ENCODE measurements at regions not wholly inside any gene's neighbourhood (a gene's known extent, or its start where the extent isn't known, plus 50 kb on each side); places are given as distances from the start of the nearest gene placed in this dataset.
"Not testable (repeated sequence)": the region's sequence is repeated elsewhere in the genome, so short reads cannot be mapped to it uniquely, and the experiment has no call there.

- no peak for DNase-seq
These were observed 137.1 kb upstream of the CCDC150 start for GRCh38 chr2:196502386-196502785.

GRCh38 chr2:196503398-196503797, 136.1 kb upstream of the CCDC150 start:
- DNase-seq, result no peak

GRCh38 chr2:196504788-196505187, 134.7 kb upstream of the CCDC150 start:
- DNase-seq, result no peak

GRCh38 chr2:196510246-196510645, 129.3 kb upstream of the CCDC150 start:
- no peak for DNase-seq

- DNase-seq, result no peak
These were observed 128.0 kb upstream of the CCDC150 start for GRCh38 chr2:196511258-196512168.

- DNase-seq, result no peak
These were observed 125.6 kb upstream of the CCDC150 start for GRCh38 chr2:196513796-196514526.

GRCh38 chr2:196514641-196515040, 124.9 kb upstream of the CCDC150 start:
- DNase-seq, result no peak

- DNase-seq, result peak; percentile 71
These were observed 124.5 kb upstream of the CCDC150 start for GRCh38 chr2:196515051-196515450.

- DNase-seq, result no peak
These were observed 123.9 kb upstream of the CCDC150 start for GRCh38 chr2:196515608-196516007.

- DNase-seq, result no peak
These were observed 123.0 kb upstream of the CCDC150 start for GRCh38 chr2:196516564-196516963.

GRCh38 chr2:196520605-196521004, 118.9 kb upstream of the CCDC150 start:
- DNase-seq, result no peak

- not testable (repeated sequence) for DNase-seq
These were observed 112.4 kb upstream of the CCDC150 start for GRCh38 chr2:196526981-196527725.

GRCh38 chr2:196528486-196529223, 110.9 kb upstream of the CCDC150 start:
- no peak for DNase-seq

GRCh38 chr2:196530910-196531309, 108.6 kb upstream of the CCDC150 start:
- DNase-seq, result no peak

GRCh38 chr2:196533772-196534397, 105.6 kb upstream of the CCDC150 start:
- no peak for DNase-seq

GRCh38 chr2:196534495-196534894, 105.0 kb upstream of the CCDC150 start:
- DNase-seq, result no peak

GRCh38 chr2:196535061-196535460, 104.5 kb upstream of the CCDC150 start:
- DNase-seq, result no peak

GRCh38 chr2:196535742-196536141, 103.8 kb upstream of the CCDC150 start:
- no peak for DNase-seq

GRCh38 chr2:196537311-196537710, 102.2 kb upstream of the CCDC150 start:
- DNase-seq, result no peak

GRCh38 chr2:196538189-196538588, 101.3 kb upstream of the CCDC150 start:
- DNase-seq, result no peak

GRCh38 chr2:196538646-196539045, 100.9 kb upstream of the CCDC150 start:
- DNase-seq, result no peak

GRCh38 chr2:196544906-196545433, 94.5 kb upstream of the CCDC150 start:
- no peak for DNase-seq
